ENCODE measurements at regions not wholly inside any gene's neighbourhood (a gene's known extent, or its start where the extent isn't known, plus 50 kb on each side); places are given as distances from the start of the nearest gene placed in this dataset.

GRCh38 chr22:34951212-34951611 lies 114.7 kb upstream of the ISX start:
- TF ChIP-seq POLR2AphosphoS5 (IDR thresholded peaks at IDR 0.05; ENCODE audit: borderline replicate concordance, low read depth, low read length) (no peak), EZH2 (IDR thresholded peaks at IDR 0.05) (no peak)

All from SK-N-MC (cell line).